NCI-H2081 (cell line): ENCODE measurements at regions not wholly inside any gene's neighbourhood (a gene's known extent, or its start where the extent isn't known, plus 50 kb on each side); places are given as distances from the start of the nearest gene placed in this dataset.

Source experiments
- DNase-seq, 2 experiments: peaks; one replicate each; lab custom pipeline; 2025; lab: John Stamatoyannopoulos, UW

- DNase-seq: no peak
Measured at GRCh38 chr22:22999523-22999922, 70.8 kb upstream of the GNAZ start.

GRCh38 chr22:23000657-23001347 lies 69.5 kb upstream of the GNAZ start:
- no peak for DNase-seq

GRCh38 chr22:23001463-23001862 lies 68.9 kb upstream of the GNAZ start:
- DNase-seq: no peak

- DNase-seq: no peak
Measured at GRCh38 chr22:23002612-23003180, 67.6 kb upstream of the GNAZ start.

GRCh38 chr22:23007823-23008222 lies 62.5 kb upstream of the GNAZ start:
- no peak for DNase-seq

- no peak for DNase-seq
Measured at GRCh38 chr22:23008896-23009295, 61.4 kb upstream of the GNAZ start.
